SK-N-SH treated with all-trans-retinoic acid at 6 μM for 48 hours (cell line): ENCODE measurements at regions not wholly inside any gene's neighbourhood (a gene's known extent, or its start where the extent isn't known, plus 50 kb on each side); places are given as distances from the start of the nearest gene placed in this dataset.

Source experiments
- ATAC-seq: fragments of 200-7000 bp; cut with Tn5 transposase; 3 replicates; pipeline ENCODE4 v1.9.1; 2020; ENCODE audit warnings: mild to moderate bottlenecking, moderate library complexity
- ARNTL ChIP-seq: fragments of 450-650 bp; formaldehyde crosslinking; IDR thresholded peaks from 2 replicates; pipeline ENCODE4 v1.5.0; 2020; ENCODE audit warnings: low read depth, mild to moderate bottlenecking, moderate library complexity, borderline replicate concordance
- BACH2 ChIP-seq: fragments of 250-450 bp; sonication (Bioruptor Pico); IDR thresholded peaks from 2 replicates; pipeline ENCODE4 v1.9.0; 2021; ENCODE audit warnings: mild to moderate bottlenecking, borderline replicate concordance
- CREB5 ChIP-seq: fragments of 250-450 bp; sonication (Bioruptor Pico); IDR thresholded peaks from 2 replicates; pipeline ENCODE4 v1.5.1; 2020; ENCODE audit warnings: low read depth, mild to moderate bottlenecking, moderate library complexity
- CSDC2 ChIP-seq: fragments of 250-450 bp; sonication (Bioruptor Pico); IDR thresholded peaks from 2 replicates; pipeline ENCODE4 v1.5.0; 2020; ENCODE audit warnings: mild to moderate bottlenecking, moderate library complexity
- ESRRG ChIP-seq: fragments of 250-450 bp; sonication (Bioruptor Pico); IDR thresholded peaks from 2 replicates; pipeline ENCODE4 v1.6.1; 2021; ENCODE audit warnings: mild to moderate bottlenecking
- GLIS3 ChIP-seq: fragments of 250-450 bp; sonication (Bioruptor Pico); IDR thresholded peaks from 2 replicates; pipeline ENCODE4 v1.5.0; 2020; ENCODE audit warnings: mild to moderate bottlenecking, moderate library complexity
- ISL1 ChIP-seq: fragments of 250-450 bp; sonication (Bioruptor Pico); IDR thresholded peaks from 2 replicates; pipeline ENCODE4 v2.1.2; 2022; ENCODE audit warnings: mild to moderate bottlenecking, moderate library complexity
- OSR1 ChIP-seq: fragments of 250-450 bp; sonication (Bioruptor Pico); IDR thresholded peaks from 2 replicates; pipeline ENCODE4 v1.8.0; 2022; ENCODE audit warnings: moderate library complexity, mild to moderate bottlenecking, inconsistent platforms
- PPARA ChIP-seq: fragments of 250-450 bp; sonication (Bioruptor Pico); IDR thresholded peaks from 2 replicates; pipeline ENCODE4 v1.5.0; 2020; ENCODE audit warnings: mild to moderate bottlenecking, borderline replicate concordance
- RARB ChIP-seq: fragments of 250-450 bp; sonication (Bioruptor Pico); IDR thresholded peaks from 2 replicates; pipeline ENCODE4 v1.8.0; 2021; ENCODE audit warnings: mild to moderate bottlenecking, moderate library complexity
- SNAI2 ChIP-seq: fragments of 250-450 bp; sonication (Bioruptor Pico); IDR thresholded peaks from 2 replicates; pipeline ENCODE4 v1.5.0; 2020; ENCODE audit warnings: mild to moderate bottlenecking, moderate library complexity
- TCF4 ChIP-seq: fragments of 250-450 bp; sonication (Bioruptor Pico); IDR thresholded peaks from 2 replicates; pipeline ENCODE4 v1.8.0; 2021; ENCODE audit warnings: mild to moderate bottlenecking, moderate library complexity, borderline replicate concordance
- TOX ChIP-seq: fragments of 250-450 bp; sonication (Bioruptor Pico); IDR thresholded peaks from 2 replicates; pipeline ENCODE4 v1.8.0; 2021; ENCODE audit warnings: mild to moderate bottlenecking, moderate library complexity, borderline replicate concordance
- ZC3H10 ChIP-seq: fragments of 250-450 bp; sonication (Bioruptor Pico); IDR thresholded peaks from 2 replicates; pipeline ENCODE4 v1.5.1; 2021; ENCODE audit warnings: mild to moderate bottlenecking, moderate library complexity
- ZFP3 ChIP-seq: fragments of 250-450 bp; sonication (Bioruptor Pico); IDR thresholded peaks from 2 replicates; pipeline ENCODE4 v1.5.0; 2020; ENCODE audit warnings: mild to moderate bottlenecking, moderate library complexity
- ZFP30 ChIP-seq: fragments of 450-650 bp; formaldehyde crosslinking; IDR thresholded peaks from 2 replicates; pipeline ENCODE4 v1.5.0; 2022; ENCODE audit warnings: mild to moderate bottlenecking, moderate library complexity
- ZNF565 ChIP-seq: fragments of 450-650 bp; formaldehyde crosslinking; conservative IDR thresholded peaks from 2 replicates; pipeline ENCODE4 v1.5.0; 2020; ENCODE audit warnings: low read depth, mild to moderate bottlenecking, moderate library complexity
- ZNF70 ChIP-seq: fragments of 450-650 bp; formaldehyde crosslinking; IDR thresholded peaks from 2 replicates; pipeline ENCODE4 v1.5.0; 2020; ENCODE audit warnings: mild to moderate bottlenecking, moderate library complexity
- ZNF8 ChIP-seq: fragments of 450-650 bp; formaldehyde crosslinking; IDR thresholded peaks from 2 replicates; pipeline ENCODE4 v1.5.0; 2020; ENCODE audit warnings: mild to moderate bottlenecking, moderate library complexity
- TF ChIP-seq, protein P1 (sequence below): fragments of 250-450 bp; sonication (Bioruptor Pico); IDR thresholded peaks from 2 replicates; pipeline ENCODE4 v1.5.1; 2021; ENCODE audit warnings: mild to moderate bottlenecking, moderate library complexity
- TF ChIP-seq, protein P2 (sequence below): fragments of 250-450 bp; sonication (Bioruptor Pico); IDR thresholded peaks from 2 replicates; pipeline ENCODE4 v1.5.0; 2020; ENCODE audit warnings: mild to moderate bottlenecking, moderate library complexity
- TF ChIP-seq, protein P3 (sequence below): fragments of 250-450 bp; sonication (Bioruptor Pico); IDR thresholded peaks from 2 replicates; pipeline ENCODE4 v1.8.0; 2021; ENCODE audit warnings: low read depth, mild to moderate bottlenecking, moderate library complexity, borderline replicate concordance
- TF ChIP-seq, protein P4 (sequence below): fragments of 250-450 bp; sonication (Bioruptor Pico); IDR thresholded peaks from 2 replicates; pipeline ENCODE4 v1.8.0; 2020; ENCODE audit warnings: mild to moderate bottlenecking, moderate library complexity, borderline replicate concordance

- TF ChIP-seq OSR1 (CRISPR knock-in tag): no peak
- peak; percentile 72 for TF ChIP-seq ISL1 (CRISPR knock-in tag)
- ATAC-seq: no peak
These were observed 85.0 kb downstream of the HPGD start for GRCh38 chr4:174437324-174437723.

GRCh38 chr4:174436377-174436776, 85.9 kb downstream of the HPGD start:
- TF ChIP-seq, protein P1, sequence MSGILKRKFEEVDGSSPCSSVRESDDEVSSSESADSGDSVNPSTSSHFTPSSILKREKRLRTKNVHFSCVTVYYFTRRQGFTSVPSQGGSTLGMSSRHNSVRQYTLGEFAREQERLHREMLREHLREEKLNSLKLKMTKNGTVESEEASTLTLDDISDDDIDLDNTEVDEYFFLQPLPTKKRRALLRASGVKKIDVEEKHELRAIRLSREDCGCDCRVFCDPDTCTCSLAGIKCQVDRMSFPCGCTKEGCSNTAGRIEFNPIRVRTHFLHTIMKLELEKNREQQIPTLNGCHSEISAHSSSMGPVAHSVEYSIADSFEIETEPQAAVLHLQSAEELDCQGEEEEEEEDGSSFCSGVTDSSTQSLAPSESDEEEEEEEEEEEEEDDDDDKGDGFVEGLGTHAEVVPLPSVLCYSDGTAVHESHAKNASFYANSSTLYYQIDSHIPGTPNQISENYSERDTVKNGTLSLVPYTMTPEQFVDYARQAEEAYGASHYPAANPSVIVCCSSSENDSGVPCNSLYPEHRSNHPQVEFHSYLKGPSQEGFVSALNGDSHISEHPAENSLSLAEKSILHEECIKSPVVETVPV (CRISPR knock-in tag): no peak
- TF ChIP-seq GLIS3 (CRISPR knock-in tag) (no peak), ZFP3 (no peak), ISL1 (CRISPR knock-in tag) (no peak), ZNF8 (CRISPR knock-in tag) (no peak), RARB (no peak), BACH2 (no peak), TCF4 (CRISPR knock-in tag) (no peak), TOX (CRISPR knock-in tag) (no peak), OSR1 (CRISPR knock-in tag) (no peak), ESRRG (no peak), ZNF565 (CRISPR knock-in tag) (no peak), PPARA (CRISPR knock-in tag) (no peak), ZNF70 (no peak), ZC3H10 (no peak)
- ATAC-seq: no peak

- ATAC-seq: no peak
These were observed 86.3 kb downstream of the HPGD start for GRCh38 chr4:174435974-174436373.

DNA sequence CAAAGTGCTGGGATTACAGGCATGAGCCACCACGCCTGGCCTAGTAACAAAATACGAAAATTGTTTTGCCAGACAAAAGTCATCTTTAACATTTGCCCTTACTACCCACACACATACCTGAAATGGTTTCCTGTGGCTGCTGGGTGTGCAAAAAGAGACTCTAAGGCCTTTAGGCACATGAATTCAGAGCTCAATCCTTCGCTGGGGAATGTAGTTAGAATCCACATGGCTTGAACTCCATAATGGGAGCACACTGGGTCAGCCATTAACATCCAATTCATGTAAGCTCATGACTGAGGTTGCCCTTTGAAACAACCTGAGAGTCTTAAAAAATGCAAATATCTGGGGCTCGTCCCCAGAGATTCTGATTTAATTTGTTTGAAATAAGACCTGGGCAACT, 87.8 kb downstream of the HPGD start:
- no peak for ATAC-seq
- TF ChIP-seq CREB5 (CRISPR knock-in tag) (no peak), OSR1 (CRISPR knock-in tag) (no peak), ZNF8 (CRISPR knock-in tag) (no peak), ZNF565 (CRISPR knock-in tag) (no peak), PPARA (CRISPR knock-in tag) (no peak), GLIS3 (CRISPR knock-in tag) (no peak), RARB (no peak), TOX (CRISPR knock-in tag) (no peak), ISL1 (CRISPR knock-in tag) (no peak), CSDC2 (CRISPR knock-in tag) (no peak)
- TF ChIP-seq, protein P2, sequence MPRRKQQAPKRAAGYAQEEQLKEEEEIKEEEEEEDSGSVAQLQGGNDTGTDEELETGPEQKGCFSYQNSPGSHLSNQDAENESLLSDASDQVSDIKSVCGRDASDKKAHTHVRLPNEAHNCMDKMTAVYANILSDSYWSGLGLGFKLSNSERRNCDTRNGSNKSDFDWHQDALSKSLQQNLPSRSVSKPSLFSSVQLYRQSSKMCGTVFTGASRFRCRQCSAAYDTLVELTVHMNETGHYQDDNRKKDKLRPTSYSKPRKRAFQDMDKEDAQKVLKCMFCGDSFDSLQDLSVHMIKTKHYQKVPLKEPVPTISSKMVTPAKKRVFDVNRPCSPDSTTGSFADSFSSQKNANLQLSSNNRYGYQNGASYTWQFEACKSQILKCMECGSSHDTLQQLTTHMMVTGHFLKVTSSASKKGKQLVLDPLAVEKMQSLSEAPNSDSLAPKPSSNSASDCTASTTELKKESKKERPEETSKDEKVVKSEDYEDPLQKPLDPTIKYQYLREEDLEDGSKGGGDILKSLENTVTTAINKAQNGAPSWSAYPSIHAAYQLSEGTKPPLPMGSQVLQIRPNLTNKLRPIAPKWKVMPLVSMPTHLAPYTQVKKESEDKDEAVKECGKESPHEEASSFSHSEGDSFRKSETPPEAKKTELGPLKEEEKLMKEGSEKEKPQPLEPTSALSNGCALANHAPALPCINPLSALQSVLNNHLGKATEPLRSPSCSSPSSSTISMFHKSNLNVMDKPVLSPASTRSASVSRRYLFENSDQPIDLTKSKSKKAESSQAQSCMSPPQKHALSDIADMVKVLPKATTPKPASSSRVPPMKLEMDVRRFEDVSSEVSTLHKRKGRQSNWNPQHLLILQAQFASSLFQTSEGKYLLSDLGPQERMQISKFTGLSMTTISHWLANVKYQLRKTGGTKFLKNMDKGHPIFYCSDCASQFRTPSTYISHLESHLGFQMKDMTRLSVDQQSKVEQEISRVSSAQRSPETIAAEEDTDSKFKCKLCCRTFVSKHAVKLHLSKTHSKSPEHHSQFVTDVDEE: no peak

More at GRCh38 chr4:174435974-174436373, 86.3 kb downstream of the HPGD start:
- no peak for TF ChIP-seq ESRRG
- TF ChIP-seq, protein P3, sequence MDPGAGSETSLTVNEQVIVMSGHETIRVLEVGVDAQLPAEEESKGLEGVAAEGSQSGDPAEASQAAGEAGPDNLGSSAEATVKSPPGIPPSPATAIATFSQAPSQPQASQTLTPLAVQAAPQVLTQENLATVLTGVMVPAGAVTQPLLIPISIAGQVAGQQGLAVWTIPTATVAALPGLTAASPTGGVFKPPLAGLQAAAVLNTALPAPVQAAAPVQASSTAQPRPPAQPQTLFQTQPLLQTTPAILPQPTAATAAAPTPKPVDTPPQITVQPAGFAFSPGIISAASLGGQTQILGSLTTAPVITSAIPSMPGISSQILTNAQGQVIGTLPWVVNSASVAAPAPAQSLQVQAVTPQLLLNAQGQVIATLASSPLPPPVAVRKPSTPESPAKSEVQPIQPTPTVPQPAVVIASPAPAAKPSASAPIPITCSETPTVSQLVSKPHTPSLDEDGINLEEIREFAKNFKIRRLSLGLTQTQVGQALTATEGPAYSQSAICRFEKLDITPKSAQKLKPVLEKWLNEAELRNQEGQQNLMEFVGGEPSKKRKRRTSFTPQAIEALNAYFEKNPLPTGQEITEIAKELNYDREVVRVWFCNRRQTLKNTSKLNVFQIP (CRISPR knock-in tag): no peak
- TF ChIP-seq ARNTL: no peak
- TF ChIP-seq CREB5 (CRISPR knock-in tag): no peak
- TF ChIP-seq GLIS3 (CRISPR knock-in tag): no peak
- no peak for TF ChIP-seq ZC3H10
- no peak for TF ChIP-seq ZNF70
- no peak for TF ChIP-seq OSR1 (CRISPR knock-in tag)
- no peak for TF ChIP-seq SNAI2
- TF ChIP-seq ZFP30 (CRISPR knock-in tag): no peak
- no peak for TF ChIP-seq RARB
- TF ChIP-seq, protein P4, sequence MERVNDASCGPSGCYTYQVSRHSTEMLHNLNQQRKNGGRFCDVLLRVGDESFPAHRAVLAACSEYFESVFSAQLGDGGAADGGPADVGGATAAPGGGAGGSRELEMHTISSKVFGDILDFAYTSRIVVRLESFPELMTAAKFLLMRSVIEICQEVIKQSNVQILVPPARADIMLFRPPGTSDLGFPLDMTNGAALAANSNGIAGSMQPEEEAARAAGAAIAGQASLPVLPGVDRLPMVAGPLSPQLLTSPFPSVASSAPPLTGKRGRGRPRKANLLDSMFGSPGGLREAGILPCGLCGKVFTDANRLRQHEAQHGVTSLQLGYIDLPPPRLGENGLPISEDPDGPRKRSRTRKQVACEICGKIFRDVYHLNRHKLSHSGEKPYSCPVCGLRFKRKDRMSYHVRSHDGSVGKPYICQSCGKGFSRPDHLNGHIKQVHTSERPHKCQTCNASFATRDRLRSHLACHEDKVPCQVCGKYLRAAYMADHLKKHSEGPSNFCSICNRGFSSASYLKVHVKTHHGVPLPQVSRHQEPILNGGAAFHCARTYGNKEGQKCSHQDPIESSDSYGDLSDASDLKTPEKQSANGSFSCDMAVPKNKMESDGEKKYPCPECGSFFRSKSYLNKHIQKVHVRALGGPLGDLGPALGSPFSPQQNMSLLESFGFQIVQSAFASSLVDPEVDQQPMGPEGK (CRISPR knock-in tag): no peak
- TF ChIP-seq ZNF565 (CRISPR knock-in tag): no peak
- TF ChIP-seq TOX (CRISPR knock-in tag): no peak
- TF ChIP-seq TCF4 (CRISPR knock-in tag): no peak
- no peak for TF ChIP-seq ZFP3
- TF ChIP-seq, all 23 proteins: peak for 0
